Spleen (tissue), 11 donors: ENCODE measurements at regions not wholly inside any gene's neighbourhood (a gene's known extent, or its start where the extent isn't known, plus 50 kb on each side); places are given as distances from the start of the nearest gene placed in this dataset.

Experiments used
- DNase-seq: peaks from one replicate; pipeline ENCODE4 v3.0.0-alpha.2; 2020
- H3K27ac ChIP-seq, 8 donors: fragments of 200-600 bp; sonication (generic) in 7 of 8; 1 replicate in 4 of 8; 2 replicates in 4 of 8; pipeline versions ENCODE4 v1.5.0 to v1.8.0; 2016 to 2021; ENCODE audit warnings: inconsistent platforms in 4 of 8, mild to moderate bottlenecking in 4 of 8, moderate library complexity in 1 of 8
- H3K27me3 ChIP-seq, 7 donors: fragments of 200-600 bp; sonication (generic) in 6 of 7; replicated peaks in 1 of 7; 1 replicate in 4 of 7; 2 replicates in 3 of 7; pipeline versions ENCODE4 v1.5.0 to v1.8.0; 2016 to 2021; ENCODE audit warnings: inconsistent platforms in 3 of 7, mild to moderate bottlenecking in 1 of 7
- H3K36me3 ChIP-seq, 6 donors: fragments of 200-600 bp; sonication (generic) in 5 of 6; 1 replicate in 4 of 6; 2 replicates in 2 of 6; pipeline versions ENCODE4 v1.5.0 to v1.8.0; 2016 to 2021; ENCODE audit warnings: inconsistent platforms in 2 of 6
- H3K4me1 ChIP-seq, 6 donors: fragments of 200-600 bp; sonication (generic) in 5 of 6; 1 replicate in 3 of 6; 2 replicates in 3 of 6; pipeline versions ENCODE4 v1.5.0 to v1.8.0; 2016 to 2021; ENCODE audit warnings: inconsistent platforms in 3 of 6
- H3K4me3 ChIP-seq, 8 donors: fragments of 200-600 bp; sonication (generic) in 7 of 8; 1 replicate in 4 of 8; 2 replicates in 4 of 8; pipeline versions ENCODE4 v1.5.0 to v1.8.0; 2016 to 2021; ENCODE audit warnings: inconsistent platforms in 4 of 8, mild to moderate bottlenecking in 4 of 8, moderate library complexity in 2 of 8
- H3K9me3 ChIP-seq, 8 donors: fragments of 200-600 bp; sonication (generic) in 7 of 8; 1 replicate in 4 of 8; 2 replicates in 4 of 8; pipeline versions ENCODE4 v1.5.0 to v1.8.0; 2016 to 2021; ENCODE audit warnings: inconsistent platforms in 4 of 8
- CTCF ChIP-seq, 11 experiments: fragments of 200-600 bp in 7 of 11; fragments of 450-650 bp in 4 of 11; sonication (generic) in 4 of 11; IDR thresholded peaks in 8 of 11; conservative IDR thresholded peaks in 3 of 11; 1 replicate in 7 of 11; 2 replicates in 4 of 11; pipeline versions ENCODE4 v1.4.0 to v1.8.0; 2016 to 2021; ENCODE audit warnings: antibody characterized with exemption in 11 of 11, inconsistent platforms in 4 of 11, mild to moderate bottlenecking in 1 of 11
- POLR2A ChIP-seq, 3 donors: fragments of 450-650 bp; IDR thresholded peaks; one replicate each; pipeline ENCODE4 v1.5.1; 2017; ENCODE audit warnings: antibody characterized with exemption in 3 of 3, mild to moderate bottlenecking in 1 of 3
- POLR2AphosphoS5 ChIP-seq, 3 donors: sonication (generic); formaldehyde crosslinking; IDR thresholded peaks; one replicate each; pipeline ENCODE4 v1.5.1; 2017; ENCODE audit warnings: antibody characterized with exemption in 3 of 3
- WGBS, 5 donors: extraction: QIAGEN DNeasy Blood & Tissue Kit in 3 of 5; methylation state at CpG; one replicate each; pipeline versions ENCODE4 v1.1.5 to v1.1.7; 2013 to 2018; 5-methylcytosine and 5-hydroxymethylcytosine counted together
- intact Hi-C: fragments of 100-400 bp; cut with DNase I; formaldehyde crosslinking; loops from one replicate; pipeline ENCODE4 v1.15.0; 2023; ENCODE audit warnings: low total_unique reads
- donor health status: healthy with polysubstance abuse.
- donor health status: DM: no; HTN: no; CAD: no; lungs with moderate emphysema.
- donor health status: DM: no; HTN: no; CAD: no.
- donor health status: Bipolar disorder and iron deficiency.
- donor health status: healthy.
- donor health status: DM: no; HTN: no; CAD: no.
- donor health status: DM: yes; HTN: yes; CAD: no.

DNA sequence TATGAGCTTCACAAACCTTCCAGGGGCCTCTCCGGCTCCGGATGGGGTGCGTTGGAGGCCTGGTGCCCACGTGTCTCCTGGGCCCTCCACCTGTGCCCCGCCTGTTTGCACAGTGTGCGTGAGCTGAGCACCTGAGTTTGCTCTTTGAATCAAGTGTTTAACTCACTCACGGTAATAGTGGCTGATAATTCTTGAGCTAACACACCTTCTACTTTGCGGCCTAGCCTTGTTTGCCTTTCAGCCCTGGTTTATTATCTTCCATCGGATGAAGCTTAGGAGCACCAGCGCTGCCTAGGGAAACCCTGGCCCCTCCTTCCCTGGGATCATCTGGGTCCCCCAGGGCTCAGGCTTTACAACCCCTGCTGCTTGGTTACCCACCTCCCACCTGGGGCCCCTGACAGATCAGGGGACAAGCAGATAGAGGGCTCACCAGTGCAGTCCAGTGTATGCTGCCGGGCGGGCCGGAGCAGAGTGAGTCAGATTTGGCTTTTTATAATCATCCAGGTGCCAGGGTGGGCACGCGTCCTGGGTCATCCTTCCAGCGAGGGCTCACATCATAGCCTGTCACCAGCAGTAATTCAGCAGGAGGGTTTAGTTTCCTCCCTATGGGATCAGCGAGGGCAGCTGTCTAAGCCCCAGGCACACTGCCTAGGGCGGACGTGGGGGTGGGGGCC, 62.8 kb upstream of the RFLNA start:
- intact Hi-C loops: no loop called here
- TF ChIP-seq POLR2AphosphoS5 (IDR thresholded peaks at IDR 0.05): no peak
- H3K27ac ChIP-seq: no peak overlapping the region
- no peaks in the 10 kb centered on the region for H3K4me1 ChIP-seq
- H3K36me3 ChIP-seq: no peaks in the 10 kb centered on the region
- peaks cover 0 to 8% (median 0%) of the 10 kb centered on the region in 7 donors for H3K27me3 ChIP-seq
- WGBS, 5 donors: 92 to 94% (median 93%) methylated on average over 17 to 19 of the region's 19 CpGs
- no peak overlapping the region for H3K4me3 ChIP-seq
- peaks cover 0 to 10% (median 2%) of the 10 kb centered on the region in 8 donors for H3K9me3 ChIP-seq
- DNase-seq: no peak

DNA sequence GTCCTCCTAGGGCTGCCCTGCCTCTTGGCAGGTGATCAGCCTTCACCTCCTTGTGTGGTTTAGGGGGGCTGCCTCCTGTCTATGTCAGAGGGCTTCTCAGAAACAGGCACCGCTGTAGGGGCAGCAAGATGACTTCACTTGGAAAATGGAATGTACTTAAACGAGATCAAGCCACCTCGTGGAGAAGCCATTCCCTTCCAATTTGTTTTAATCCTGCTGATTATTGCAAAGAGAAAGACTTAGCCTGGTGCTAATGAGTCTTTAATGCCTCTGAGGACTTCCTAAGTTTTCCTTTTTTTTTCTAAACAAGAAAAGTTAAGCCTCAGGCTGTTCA, 62.3 kb upstream of the RFLNA start:
- DNase-seq: no peak
- Histone ChIP-seq H3K36me3 (no peaks in the 10 kb centered on the region), H3K27ac (no peak overlapping the region), H3K9me3 (peaks cover 0 to 10% (median 2%) of the 10 kb centered on the region in 8 donors), H3K4me3 (no peak overlapping the region), H3K4me1 (no peaks in the 10 kb centered on the region), H3K27me3 (peaks cover 0 to 8% (median 0%) of the 10 kb centered on the region in 7 donors)
- WGBS, 5 donors: 73 to 89% (median 80%) methylated on average over 3 of the region's 3 CpGs
- intact Hi-C loops: no loop called here
- TF ChIP-seq CTCF (IDR thresholded peaks at IDR 0.05 in 8 of 11, conservative IDR thresholded peaks at IDR 0.05 in 3 of 11) (no peak), POLR2A (IDR thresholded peaks at IDR 0.05) (no peak), POLR2AphosphoS5 (IDR thresholded peaks at IDR 0.05) (no peak)

- intact Hi-C loops: no loop called here
- WGBS, 5 donors: 73 to 93% (median 76%) methylated on average over 5 of the region's 5 CpGs
- H3K27ac ChIP-seq: no peak overlapping the region
Observed at GRCh38 chr12:124233041-124233796, 61.7 kb upstream of the RFLNA start.

DNA sequence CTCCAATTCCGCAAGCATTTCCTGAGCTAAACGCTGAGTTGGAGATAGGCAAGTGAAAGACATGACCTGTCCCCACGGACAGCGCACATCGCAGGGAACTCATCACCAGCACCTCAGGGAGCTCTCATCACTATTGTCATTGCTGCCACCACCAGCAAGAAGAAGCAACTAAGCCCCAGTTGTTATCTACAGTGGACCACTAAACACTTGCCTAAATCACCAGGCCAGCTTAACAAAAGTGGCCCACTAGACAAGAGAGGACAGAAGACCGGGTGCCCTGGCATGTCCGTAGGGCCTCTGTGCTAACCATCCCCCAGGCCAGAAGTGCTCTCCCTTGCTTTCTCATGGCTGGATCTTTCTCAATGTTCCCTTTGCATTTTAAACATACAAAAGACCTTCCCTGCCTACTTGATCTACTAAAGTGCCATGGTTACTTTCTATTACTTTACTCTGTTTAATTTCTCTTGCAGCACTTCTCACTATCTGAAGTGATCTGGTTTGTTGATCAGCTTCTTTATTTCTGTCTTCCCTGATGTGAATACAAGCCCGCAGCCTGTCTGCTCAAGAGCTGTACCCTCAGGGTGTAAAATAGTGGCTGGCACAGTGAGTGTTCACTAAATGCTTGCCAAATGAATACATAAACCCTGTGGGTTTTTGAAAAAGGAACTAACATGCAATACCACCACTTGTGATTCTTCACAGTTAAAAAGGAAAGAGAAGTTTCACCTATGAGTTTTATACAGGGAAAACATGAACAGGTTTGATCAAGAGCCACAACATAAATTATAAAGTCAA, 60.9 kb upstream of the RFLNA start:
- Histone ChIP-seq H3K27ac (no peak overlapping the region), H3K9me3 (peaks cover 0 to 10% (median 2%) of the 10 kb centered on the region in 8 donors), H3K27me3 (no peaks in the 10 kb centered on the region), H3K36me3 (no peaks in the 10 kb centered on the region), H3K4me1 (no peaks in the 10 kb centered on the region), H3K4me3 (no peak overlapping the region)
- no peak for DNase-seq
- 62 to 88% (median 76%) methylated on average over 8 of the region's 8 CpGs for WGBS, 5 donors
- intact Hi-C loops: no loop called here
- TF ChIP-seq CTCF (IDR thresholded peaks at IDR 0.05 in 8 of 11, conservative IDR thresholded peaks at IDR 0.05 in 3 of 11) (no peak), POLR2A (IDR thresholded peaks at IDR 0.05) (no peak), POLR2AphosphoS5 (IDR thresholded peaks at IDR 0.05) (no peak)

More at GRCh38 chr12:124233041-124233796, 61.7 kb upstream of the RFLNA start:
- Histone ChIP-seq H3K36me3 (no peaks in the 10 kb centered on the region), H3K9me3 (peaks cover 0 to 10% (median 2%) of the 10 kb centered on the region in 8 donors), H3K4me1 (no peaks in the 10 kb centered on the region), H3K27me3 (peaks cover 0 to 3% (median 0%) of the 10 kb centered on the region in 7 donors), H3K4me3 (no peak overlapping the region)
- no peak for DNase-seq
- TF ChIP-seq CTCF (IDR thresholded peaks at IDR 0.05 in 8 of 11, conservative IDR thresholded peaks at IDR 0.05 in 3 of 11) (no peak), POLR2AphosphoS5 (IDR thresholded peaks at IDR 0.05) (no peak), POLR2A (IDR thresholded peaks at IDR 0.05) (no peak)
